ENCODE measurements at regions not wholly inside any gene's neighbourhood (a gene's known extent, or its start where the extent isn't known, plus 50 kb on each side); places are given as distances from the start of the nearest gene placed in this dataset.

- TF ChIP-seq, protein P1, sequence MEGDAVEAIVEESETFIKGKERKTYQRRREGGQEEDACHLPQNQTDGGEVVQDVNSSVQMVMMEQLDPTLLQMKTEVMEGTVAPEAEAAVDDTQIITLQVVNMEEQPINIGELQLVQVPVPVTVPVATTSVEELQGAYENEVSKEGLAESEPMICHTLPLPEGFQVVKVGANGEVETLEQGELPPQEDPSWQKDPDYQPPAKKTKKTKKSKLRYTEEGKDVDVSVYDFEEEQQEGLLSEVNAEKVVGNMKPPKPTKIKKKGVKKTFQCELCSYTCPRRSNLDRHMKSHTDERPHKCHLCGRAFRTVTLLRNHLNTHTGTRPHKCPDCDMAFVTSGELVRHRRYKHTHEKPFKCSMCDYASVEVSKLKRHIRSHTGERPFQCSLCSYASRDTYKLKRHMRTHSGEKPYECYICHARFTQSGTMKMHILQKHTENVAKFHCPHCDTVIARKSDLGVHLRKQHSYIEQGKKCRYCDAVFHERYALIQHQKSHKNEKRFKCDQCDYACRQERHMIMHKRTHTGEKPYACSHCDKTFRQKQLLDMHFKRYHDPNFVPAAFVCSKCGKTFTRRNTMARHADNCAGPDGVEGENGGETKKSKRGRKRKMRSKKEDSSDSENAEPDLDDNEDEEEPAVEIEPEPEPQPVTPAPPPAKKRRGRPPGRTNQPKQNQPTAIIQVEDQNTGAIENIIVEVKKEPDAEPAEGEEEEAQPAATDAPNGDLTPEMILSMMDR (IDR thresholded peaks at IDR 0.05) = no peak
- TF ChIP-seq POLR2A (IDR thresholded peaks at IDR 0.05) = no peak
Observed at GRCh38 chr17:33954597-33954996, 300.5 kb upstream of the CCL2 start.

Data from Peyer's patch (tissue), 4 donors.